ENCODE measurements at regions not wholly inside any gene's neighbourhood (a gene's known extent, or its start where the extent isn't known, plus 50 kb on each side); places are given as distances from the start of the nearest gene placed in this dataset.

- TF ChIP-seq EZH2 (IDR thresholded peaks at IDR 0.05; ENCODE audit: insufficient read depth, poor library complexity, severe bottlenecking) (no peak), EZH2phosphoT487 (IDR thresholded peaks at IDR 0.05; ENCODE audit: insufficient read depth, low read depth) (no peak)
Observed at GRCh38 chr16:26740771-26741170, 326.0 kb upstream of the C16orf82 start.
